HEK293 (cell line): ENCODE measurements at regions not wholly inside any gene's neighbourhood (a gene's known extent, or its start where the extent isn't known, plus 50 kb on each side); places are given as distances from the start of the nearest gene placed in this dataset.

Experiments used
- BCL11A ChIP-seq: fragments of 450-650 bp; formaldehyde crosslinking; IDR thresholded peaks from 2 replicates; pipeline ENCODE4 v1.5.1; 2016; ENCODE audit warnings: low read depth, missing biosample characterization, missing genetic modification characterization
- CTCF ChIP-seq: fragments of 450-650 bp; formaldehyde crosslinking; IDR thresholded peaks from 2 replicates; pipeline ENCODE4 v1.5.1; 2016; ENCODE audit warnings: missing biosample characterization, missing genetic modification characterization
- TCF7L2 ChIP-seq: IDR thresholded peaks from 2 replicates; pipeline ENCODE4 v1.6.1; 2011; ENCODE audit warnings: low read depth, mild to moderate bottlenecking, inconsistent platforms, low read length, moderate library complexity, borderline replicate concordance
- YY2 ChIP-seq: fragments of 450-650 bp; formaldehyde crosslinking; IDR thresholded peaks from 2 replicates; pipeline ENCODE4 v1.5.1; 2016; ENCODE audit warnings: missing biosample characterization, missing genetic modification characterization
- ZBTB1 ChIP-seq: fragments of 450-650 bp; formaldehyde crosslinking; IDR thresholded peaks from 2 replicates; pipeline ENCODE4 v1.5.1; 2016; ENCODE audit warnings: missing biosample characterization, missing genetic modification characterization
- ZNF449 ChIP-seq: fragments of 450-650 bp; formaldehyde crosslinking; IDR thresholded peaks from 2 replicates; pipeline ENCODE4 v1.5.1; 2017; ENCODE audit warnings: missing biosample characterization, mild to moderate bottlenecking, missing genetic modification characterization, moderate library complexity
- ZNF560 ChIP-seq: fragments of 450-650 bp; formaldehyde crosslinking; IDR thresholded peaks from 2 replicates; pipeline ENCODE4 v1.5.1; 2017; ENCODE audit warnings: missing biosample characterization, missing genetic modification characterization, borderline replicate concordance
- ZNF596 ChIP-seq: fragments of 450-650 bp; IDR thresholded peaks from 2 replicates; pipeline ENCODE4 v1.5.0; 2018; ENCODE audit warnings: missing biosample characterization, mild to moderate bottlenecking, missing genetic modification characterization, moderate library complexity
- ZNF707 ChIP-seq: fragments of 450-650 bp; formaldehyde crosslinking; IDR thresholded peaks from 2 replicates; pipeline ENCODE4 v1.5.1; 2016; ENCODE audit warnings: missing biosample characterization, missing genetic modification characterization
- ZSCAN18 ChIP-seq: fragments of 450-650 bp; formaldehyde crosslinking; IDR thresholded peaks from 2 replicates; pipeline ENCODE4 v1.5.1; 2016; ENCODE audit warnings: missing biosample characterization, missing genetic modification characterization

GRCh38 chr14:44803239-44803905 lies 158.4 kb downstream of the KLHL28 start:
- TF ChIP-seq TCF7L2 (no peak), ZNF707 (tag by site-specific recombination) (no peak), ZBTB1 (no peak), CTCF (tag by site-specific recombination) (no peak), ZNF596 (tag by site-specific recombination) (no peak), ZNF560 (tag by site-specific recombination) (no peak), ZSCAN18 (tag by site-specific recombination) (no peak), ZNF449 (tag by site-specific recombination) (no peak), YY2 (no peak), BCL11A (no peak)
